ENCODE measurements at regions not wholly inside any gene's neighbourhood (a gene's known extent, or its start where the extent isn't known, plus 50 kb on each side); places are given as distances from the start of the nearest gene placed in this dataset.

DNA sequence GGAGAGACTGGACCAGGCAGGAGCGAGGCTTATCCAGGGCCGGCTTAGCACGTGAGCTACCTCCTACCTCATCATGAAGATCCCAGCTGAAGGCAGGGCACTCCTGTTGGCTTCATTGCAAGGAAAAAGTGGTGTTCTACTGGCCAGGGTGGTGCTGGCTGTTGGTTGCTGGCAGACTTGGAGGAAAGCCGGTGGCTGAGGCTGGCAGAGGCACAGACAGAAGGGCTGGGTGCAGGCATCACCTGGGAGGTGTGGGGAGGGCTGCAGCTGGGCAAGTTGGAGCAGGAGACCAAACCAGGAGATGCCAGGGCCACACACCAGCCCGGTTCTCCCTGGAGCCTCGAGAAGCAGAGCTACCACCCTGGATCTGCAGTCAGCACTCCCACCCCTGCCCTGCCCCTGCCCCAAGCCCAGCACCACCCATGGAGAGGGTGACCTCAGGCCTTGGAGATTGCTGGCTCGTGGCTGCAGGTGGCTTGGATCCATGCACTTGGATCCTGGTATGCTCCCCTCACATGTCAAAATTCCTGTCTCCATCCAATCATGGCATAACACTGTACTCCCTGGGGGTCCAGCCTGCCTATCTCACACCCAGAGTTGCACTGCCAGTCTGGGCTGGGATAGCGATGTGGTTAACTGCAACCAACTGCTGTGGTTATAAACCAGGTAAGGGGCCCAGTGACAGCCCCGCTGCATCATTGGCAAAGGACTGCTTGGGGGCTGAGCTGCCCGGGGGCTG, 49.7 kb downstream of the GLI2 start:
- DNase-seq = no peak

DNA sequence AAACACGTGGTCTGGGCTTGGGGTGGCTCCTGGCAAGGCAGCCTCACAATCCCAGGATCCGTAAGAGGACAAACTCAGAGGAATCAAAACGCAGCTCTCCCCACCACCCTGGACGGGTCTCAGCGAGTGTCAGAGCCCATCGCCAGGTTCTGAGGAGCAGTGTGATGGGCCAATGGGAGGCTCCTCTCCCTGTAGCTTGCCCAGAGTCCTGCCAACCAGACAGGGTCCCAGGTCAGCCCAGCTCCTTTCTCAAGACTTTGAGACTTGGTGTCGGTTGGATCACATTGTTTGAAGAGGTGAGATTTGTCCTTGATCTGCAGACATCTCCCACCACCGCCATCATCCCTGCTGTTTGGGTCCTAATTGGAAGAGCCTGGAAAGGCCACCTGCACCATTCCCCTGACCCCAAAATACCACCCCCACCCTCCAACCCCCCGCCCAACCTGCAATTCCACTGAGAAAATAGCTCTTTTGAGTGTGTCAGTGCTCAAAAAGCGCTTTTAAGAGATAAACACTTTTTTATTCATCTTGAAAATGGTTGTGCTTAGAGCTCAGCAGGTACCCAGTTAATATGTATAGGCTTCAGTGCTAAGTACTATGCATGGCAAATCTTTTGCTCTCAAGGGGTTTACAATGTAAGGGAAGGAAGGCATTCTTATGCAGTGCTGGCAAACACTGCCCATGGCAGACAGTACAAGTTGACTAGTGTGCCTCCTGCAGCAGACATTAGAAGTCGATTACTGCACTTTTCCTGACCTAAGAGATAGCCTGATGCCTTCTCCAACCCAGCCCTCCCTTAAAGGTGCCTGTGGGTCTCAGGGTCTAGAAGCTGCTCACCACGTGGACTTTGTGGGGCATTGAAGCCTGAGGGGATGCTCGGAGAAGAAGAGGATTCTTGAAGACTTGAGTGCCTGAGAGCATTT, 50.6 kb downstream of the GLI2 start:
- DNase-seq = no peak

DNA sequence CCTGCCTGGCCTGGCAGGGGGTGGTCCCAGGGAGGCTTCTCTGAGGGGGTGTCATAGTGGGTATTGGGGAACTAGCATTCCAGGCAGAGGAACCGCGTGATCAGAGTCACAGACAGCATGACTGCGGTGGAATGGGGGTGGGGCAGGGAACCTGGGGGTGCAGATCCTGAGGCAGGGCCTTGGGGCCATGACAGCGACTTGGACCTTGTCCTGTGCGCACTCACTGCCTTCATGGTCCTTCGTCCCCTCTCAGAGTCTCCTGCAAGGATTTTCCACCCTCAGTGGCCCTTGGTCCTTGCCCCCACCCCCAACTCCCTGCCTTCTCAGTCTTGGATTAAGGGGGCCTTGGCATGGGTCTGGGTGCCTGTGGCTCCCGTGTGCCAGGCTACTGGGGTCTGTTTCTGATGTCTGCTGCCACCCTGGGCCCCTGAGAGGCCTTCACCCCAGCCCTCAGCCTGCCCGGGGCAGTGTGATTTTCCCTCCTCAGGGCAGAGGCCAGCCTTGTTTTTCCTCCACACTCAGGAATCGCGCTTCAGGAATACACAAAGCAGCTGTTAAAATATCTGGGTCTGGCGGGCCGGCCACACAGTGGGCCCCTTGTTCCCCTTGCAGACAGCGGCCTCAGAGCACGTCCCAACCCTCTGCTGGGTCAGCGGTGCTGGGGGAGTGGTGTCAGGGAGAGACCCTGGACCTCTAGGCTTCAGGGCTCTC, 51.6 kb downstream of the GLI2 start:
- DNase-seq = no peak

DNA sequence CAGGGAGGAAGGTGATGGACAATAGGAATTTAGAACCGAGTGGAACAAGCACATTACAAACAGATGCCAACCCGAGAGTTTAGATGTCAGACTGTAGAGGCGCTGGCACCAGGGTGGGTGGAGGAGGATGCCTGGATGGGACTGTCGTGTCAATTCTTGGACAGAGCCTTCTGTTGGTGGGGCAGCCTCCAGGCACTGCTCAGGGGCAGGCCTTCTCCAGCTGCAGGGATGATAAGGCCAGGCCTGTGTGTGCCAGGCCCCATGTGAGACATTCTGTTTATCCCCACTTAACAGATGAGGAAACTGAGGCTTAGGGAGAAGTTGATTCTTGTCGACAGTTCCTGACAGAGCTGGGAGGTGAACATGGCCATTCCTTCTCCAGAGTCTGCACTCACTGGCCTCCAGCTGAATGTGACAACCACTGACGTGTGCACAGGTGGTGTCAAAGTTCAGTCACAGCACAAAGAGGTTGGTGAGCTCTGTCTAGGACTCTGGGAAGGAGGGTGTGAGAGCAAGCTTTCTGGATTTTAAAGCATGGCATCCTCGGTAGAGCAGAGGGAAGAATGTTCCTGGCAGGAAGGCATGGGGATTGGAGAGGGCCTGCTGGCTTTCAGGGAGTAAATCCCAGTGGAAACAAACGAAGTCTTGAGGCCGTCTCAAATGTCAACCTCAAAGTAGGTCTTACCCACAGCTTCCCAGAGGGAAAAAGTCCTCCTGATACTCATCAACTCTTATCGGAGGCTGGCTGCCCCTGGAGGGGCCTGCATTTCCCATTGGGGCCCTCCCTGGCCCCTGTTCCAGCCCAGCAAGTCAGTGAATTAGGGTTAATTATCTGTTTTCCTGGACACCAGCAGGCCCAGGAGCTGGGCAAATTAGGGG, 52.4 kb downstream of the GLI2 start:
- DNase-seq = no peak

DNA sequence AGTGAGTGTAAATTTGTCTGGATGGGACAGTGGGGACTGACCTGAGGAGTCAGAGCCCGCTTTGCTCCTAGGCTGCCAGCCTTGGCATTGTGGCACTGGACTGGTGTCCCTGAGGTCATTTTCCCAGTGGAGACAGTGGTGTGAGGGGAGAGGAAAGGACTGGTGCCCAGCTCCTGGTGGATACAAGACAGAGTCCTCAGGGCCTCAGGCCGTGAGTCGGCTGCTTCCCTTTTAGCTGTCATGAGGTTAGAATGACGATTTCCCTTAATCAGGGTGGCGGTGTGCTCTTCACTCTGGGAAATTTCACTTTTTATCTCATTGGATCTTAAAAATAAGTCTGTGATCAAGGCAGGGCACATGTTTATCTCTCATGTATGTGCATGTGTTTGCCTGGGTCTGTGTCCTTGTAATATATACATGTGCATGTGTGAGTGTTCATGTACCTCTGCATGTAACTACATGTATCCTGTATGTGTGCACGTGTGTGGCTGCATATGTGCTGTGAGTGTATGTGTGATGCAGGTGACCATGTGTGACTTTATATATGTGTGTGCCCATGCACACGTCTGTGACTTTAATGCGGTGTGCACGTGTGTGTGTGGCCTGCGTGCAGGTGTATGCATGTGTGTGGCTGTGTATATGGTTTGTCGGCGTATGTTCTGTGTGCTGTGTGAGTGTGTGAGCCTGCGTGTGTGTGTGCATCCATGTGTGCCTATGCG, 55.7 kb downstream of the GLI2 start:
- DNase-seq = no peak

DNA sequence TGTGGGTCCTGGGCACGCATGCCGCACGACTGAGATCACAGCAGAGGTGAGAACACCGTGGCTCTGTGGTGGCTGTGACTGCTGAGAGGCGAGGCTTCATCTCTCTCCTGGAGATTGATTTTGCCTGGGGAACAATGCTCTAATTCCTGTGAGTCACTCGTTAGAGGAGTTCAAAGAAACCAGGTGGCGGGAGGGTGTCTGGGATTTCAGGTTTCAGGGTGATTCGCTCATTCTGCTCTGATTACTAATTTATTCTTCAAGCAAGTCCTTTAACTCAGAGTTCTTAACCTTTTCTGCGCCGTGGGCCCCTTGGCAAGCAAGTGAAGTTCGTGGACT, 56.3 kb downstream of the GLI2 start:
- no peak for DNase-seq

DNA sequence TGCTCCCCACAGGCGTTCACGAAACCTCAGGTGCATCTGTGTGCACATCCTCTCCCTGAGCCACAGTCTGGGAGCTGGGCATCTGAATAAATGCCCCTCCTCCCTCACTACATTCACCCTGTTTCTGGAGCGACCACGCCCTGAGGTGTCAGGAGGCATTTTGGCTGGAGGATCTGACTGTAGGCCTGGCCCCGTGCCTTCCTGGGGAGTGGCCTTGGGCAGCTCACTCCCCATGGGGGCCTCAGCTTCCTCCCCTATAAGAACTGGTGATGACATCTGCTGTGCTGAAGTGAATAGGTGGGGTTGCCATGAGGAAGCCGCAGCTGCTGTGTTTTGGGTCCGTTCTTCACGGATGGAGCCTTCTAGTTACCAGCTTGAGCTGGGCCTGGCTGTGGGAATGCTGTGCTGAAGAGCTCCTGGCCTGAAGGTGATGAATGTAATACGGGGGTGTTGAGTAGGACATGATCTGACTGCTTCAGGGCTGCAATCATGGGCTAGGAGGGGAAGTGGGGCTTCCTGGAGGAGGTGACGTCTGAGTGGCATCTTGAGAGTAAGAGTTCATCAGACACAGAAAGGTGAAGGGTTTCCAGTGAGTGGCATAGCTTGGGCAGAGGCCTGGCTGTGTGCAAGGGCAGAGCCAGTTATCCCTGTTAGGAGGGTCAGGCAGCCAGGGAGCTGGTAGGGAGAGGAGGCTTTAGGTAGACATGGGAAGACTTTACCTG, 58.2 kb downstream of the GLI2 start:
- DNase-seq = no peak

DNA sequence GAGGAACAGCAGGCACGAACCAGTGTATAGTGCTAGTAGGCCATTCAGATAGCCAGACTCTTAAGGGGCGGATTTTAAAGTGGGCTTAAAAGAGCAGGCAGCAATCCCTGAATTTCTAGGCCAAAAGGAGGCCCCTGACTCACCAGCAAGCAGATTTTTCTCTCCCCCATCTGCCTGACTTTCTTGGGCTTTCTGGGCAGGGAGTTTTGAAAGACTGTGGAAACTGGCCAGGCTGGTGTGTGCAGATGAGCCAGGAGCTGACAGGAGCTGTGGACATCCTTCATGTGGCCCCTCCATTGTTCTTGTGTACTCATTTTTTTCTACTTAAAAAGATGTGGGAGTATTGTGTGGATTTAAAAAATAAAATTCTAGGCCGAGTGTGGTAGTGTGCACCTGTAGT, 59.0 kb downstream of the GLI2 start:
- DNase-seq = no peak

DNA sequence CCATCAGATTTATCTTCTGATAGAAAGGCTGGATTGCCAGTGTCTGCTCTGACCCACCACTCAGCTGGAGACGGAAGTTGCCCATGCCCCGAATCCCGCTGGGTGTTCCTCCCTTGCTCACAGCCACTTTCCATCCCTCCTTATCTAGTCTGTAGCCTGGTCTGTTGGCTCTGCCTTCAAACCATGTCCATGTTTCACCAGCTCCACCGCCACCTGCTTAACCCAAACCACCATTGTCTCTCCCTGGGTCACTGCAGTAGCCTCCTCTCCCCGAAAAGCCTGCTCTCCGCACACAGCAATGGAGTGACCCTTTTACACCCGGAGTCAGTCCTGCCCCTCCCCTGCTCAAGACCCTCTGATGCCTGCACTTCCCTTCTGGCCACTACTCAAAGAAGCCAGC, 60.4 kb downstream of the GLI2 start:
- no peak for DNase-seq

DNA sequence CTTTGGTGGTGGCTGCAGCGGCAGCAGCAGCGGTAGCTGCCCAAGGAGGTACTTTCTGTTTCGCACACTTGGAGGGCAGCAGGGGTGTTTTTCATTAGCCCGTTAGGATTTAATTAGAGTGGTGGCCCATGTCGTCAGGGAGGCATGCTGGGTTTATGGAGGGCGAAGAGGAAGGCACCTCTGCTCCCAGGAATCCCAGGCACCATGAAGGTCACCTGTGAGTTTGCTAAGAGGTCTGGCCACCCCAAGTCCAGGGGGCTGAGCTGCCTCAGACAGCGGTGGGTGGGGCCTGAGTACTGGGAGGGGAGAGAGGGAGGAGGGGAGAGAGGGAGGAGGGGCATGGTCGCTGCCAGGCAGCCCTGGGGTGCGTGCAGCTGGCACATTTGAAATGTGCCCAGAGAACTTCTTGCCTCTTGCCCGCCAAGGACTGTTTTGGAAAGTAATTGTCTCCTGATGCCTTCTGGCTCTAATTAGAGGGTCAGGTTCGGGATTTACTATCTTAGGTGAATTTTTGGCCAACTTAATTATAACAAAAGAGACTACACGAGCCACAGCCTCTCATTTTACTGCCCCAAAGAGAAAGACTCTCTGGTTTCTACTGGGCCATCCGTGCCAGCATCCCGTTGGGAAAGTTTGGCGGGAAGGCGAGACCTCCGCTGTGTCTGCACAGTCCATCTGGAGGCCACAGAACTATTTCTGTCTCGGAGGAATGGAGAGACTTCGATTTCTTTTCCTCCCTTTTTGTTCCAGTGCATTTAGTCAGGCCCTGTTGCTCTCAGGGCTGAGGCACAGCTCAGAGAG, 62.0 kb downstream of the GLI2 start:
- DNase-seq = no peak

DNA sequence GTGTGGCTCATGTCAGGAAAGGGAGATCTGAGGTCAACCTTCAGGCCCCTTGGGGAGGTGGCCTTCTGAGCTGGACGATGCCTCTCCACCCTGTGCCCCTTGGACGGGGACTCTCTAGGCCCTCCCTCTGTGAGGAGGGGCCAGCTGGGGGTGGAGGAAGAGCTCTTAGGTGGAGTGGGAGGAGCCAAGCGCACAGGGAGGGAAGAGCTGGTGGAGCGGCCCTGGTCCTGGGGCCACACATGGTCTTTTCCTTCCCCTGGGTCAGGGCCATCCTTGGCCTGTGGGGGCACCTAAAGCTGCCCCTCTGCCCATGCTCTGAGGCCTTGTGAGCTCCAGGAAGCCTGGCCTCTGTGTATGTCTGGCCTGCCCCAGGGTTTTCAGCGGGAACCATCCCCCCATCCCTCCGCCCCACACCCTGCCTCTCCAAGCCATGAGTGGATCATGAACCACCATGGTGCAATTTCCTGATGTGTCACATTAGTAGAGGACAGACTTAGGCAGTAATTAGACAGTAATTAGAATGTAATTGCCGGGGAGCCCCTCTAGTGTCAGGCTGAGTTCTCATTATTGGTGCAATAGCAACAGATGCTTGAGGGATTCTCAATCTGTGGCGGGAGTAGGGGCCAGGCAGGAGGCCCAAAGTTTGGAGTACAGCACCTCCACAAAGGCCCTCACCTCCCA, 63.0 kb downstream of the GLI2 start:
- DNase-seq = no peak

DNA sequence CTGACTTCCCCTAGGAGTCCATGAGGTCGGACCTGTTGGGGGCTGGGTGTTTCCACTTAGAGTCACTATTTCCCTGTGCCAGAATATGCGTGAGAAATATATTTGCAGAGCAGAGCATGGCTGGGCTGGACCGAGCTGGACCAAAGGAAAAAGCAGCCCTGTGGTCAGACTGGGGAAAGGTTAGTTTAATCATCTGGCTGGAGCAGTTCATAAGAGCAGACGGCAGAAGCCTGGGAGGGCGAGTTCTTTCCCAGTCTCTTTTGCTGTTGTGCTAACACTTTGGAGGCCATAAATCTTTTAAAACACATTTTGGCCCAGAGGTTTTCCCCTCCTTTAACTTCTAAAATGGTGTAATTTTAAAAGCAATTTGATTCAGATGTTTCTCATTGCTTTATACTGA, 66.5 kb downstream of the GLI2 start:
- DNase-seq = no peak

DNA sequence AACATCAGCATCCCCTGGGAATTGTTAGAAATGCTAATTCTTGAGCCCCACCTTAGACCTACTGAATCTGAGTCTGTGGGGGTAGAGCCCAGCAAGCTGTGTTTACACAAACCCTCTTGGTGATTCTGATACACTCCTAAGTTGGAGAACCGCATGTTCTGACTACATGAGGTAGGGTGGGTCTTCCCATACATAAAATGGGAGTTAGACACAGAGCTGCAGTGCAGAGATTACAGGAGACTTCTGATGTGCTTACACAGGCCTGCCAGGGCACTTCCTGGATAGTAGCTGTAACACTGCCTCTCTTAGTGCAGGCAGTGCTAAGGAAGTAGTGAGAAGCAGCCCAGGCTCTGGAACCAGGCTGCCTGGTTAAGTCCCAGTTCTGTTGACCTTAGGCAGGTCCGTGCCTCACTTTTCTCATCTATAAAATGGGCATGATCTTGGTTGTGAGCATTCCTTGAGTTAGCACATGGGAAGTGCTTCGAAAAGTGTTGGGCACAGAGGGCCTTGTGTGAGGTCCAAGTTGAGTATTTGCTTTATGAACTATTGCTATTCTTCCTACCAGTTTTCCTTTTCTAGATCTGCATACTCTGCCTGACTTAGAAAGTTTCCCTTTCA, 67.3 kb downstream of the GLI2 start:
- no peak for DNase-seq

DNA sequence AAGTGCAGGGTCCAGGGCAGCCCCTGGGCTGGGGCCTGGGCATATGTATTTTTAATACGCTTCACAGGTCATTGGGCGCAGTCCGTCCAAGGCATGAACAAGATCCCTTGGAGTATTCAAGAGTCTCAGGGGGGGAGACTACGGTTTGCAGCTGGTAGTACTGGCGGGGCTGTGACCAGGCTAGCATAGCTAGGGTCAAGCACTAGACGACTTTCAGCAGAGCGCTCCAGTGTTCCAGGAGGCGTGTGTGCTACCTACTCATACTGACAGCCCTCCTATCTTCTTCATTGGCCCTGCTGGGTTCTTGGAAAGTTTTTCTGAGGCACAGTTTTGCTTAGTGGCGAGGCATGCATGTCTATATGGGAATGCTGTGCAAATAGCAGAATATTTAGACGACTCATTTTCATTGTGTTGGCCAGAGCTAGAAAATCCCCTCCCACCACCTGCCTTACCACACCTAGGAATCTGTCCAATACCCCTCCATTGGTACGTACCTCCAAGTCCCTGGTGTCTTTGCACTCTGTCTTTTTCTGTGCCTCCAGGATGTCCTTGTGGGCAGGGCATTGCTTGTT, 68.2 kb downstream of the GLI2 start:
- DNase-seq = no peak

DNA sequence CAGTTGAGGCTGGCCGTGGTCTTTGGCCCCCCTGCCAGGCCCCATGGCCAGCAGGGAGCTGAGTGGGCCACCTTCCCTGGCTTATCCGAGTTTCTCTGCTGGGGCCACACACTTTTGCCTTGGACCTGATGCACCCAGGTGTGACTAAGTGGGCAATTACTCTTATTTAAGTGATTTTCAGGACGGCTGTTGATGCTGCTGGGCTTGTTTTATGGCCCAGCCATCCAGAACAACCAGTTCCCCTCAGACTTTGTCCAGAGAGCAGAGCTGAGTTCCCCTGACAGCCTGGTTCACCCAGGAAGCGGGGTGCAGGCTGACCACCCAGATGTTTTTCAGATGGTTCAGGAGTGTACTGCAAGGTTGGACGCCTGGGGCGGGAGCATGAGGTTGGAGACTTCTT, 68.8 kb downstream of the GLI2 start:
- no peak for DNase-seq

DNA sequence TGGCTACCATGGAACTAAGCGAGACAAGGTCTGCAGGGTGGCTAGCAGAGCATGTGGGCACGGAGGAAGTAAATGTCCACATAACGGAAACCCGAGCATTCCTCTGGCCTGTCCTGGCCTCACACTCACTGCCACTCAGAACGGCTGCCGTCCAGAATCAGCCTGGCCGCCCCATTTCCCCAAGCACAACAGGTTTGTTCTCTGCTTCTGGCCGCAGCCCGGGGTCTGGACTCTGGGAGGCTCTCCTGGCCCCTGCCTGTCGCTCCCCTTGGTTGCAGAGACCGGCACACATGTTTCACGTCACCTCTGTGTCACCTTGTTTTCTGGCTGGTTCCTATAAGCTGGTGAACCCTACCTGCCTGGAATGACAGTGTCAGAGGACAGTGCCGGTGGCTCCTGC, 69.3 kb downstream of the GLI2 start:
- DNase-seq = no peak

DNA sequence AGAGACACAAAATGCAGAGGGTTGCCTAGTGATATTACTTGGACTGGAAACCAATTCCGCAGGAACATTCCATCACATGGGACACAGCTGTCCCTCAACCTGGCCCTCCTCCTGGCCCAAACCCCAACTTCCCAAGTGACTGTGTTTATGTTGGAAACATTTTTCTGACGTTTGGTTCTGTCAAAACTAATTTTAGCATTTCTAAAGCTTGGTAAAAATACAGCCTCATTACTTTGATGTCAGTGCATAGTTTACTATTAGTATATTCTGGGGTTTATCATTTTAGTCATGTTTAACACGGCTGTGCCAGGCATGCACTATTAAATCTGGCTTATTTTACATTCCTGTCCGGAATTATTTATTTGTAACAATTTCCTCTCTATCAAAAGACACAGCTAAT, 69.9 kb downstream of the GLI2 start:
- no peak for DNase-seq

DNA sequence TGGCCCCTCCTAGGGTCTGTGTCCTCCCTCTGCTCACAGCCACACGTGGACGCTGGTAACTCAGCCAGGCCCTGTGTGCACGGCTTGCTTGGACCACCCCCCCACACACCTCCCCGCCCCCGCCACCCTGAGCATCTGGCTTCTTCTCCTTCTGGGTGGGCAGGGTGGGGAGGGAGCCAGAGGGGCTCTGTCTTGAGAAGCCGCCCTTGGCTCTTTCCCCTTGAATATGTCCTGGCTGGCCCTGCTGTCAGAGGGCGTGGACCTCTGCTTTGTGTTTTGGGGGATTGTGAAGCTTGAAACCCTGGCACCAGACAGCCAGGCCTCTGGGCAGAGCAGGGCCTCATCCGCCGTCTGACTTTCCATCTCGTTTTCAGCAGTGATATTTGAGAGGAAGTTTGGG, 72.1 kb downstream of the GLI2 start:
- DNase-seq = no peak

DNA sequence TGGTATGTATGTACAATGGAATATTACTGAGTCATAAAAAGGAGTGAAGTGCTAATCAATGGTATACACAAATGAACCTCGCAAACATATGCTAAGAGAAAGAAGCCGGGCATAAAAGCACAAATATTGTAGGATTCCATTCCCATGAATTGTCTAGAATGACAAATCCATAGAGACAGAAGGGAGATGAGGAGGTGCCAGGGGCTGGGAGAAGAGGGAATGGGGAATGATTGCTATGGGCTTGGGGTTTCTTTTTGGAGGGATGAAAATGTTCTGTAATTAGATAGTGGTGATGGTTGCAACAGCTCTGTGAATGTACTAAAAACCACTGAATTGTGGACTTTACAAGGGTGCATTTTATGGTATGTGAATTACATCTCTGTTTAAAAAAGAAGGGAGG, 73.5 kb downstream of the GLI2 start:
- DNase-seq = no peak
